GM12874 (cell line): ENCODE measurements at regions not wholly inside any gene's neighbourhood (a gene's known extent, or its start where the extent isn't known, plus 50 kb on each side); places are given as distances from the start of the nearest gene placed in this dataset.

Experiments used
- CTCF ChIP-seq: IDR thresholded peaks from 2 replicates; pipeline ENCODE4 v1.5.1; 2011; ENCODE audit warnings: low read depth, mild to moderate bottlenecking, control low read depth, low read length, moderate library complexity; ENCODE audit not compliant: insufficient read depth

- no peak for TF ChIP-seq CTCF
Measured at GRCh38 chr14:38065106-38065762, 142.5 kb upstream of the SSTR1 start.

- TF ChIP-seq CTCF, result no peak
Measured at GRCh38 chr14:38070061-38070588, 137.6 kb upstream of the SSTR1 start.

GRCh38 chr14:38073641-38074040 lies 134.1 kb upstream of the SSTR1 start:
- no peak for TF ChIP-seq CTCF

DNA sequence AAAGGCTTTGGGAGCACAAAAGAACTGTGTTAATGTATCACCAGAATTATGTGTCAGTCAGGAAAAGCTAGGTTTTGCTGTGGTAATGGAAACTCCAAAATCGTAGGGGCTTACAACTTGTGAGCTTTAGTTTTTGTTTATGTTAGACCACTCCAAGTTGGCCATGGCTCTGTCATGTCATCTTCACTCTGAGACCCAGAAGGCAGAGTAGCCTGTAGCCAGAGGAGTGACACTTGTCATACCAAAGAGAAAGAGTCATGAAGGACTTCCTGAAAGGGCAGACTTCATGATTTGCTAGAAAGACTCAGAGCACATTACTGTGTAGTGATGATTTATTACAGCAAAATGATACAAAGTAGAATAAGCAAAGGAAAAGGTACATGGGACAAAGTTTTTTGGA lies 133.6 kb upstream of the SSTR1 start:
- TF ChIP-seq CTCF, result no peak

GRCh38 chr14:38074754-38075153 lies 132.9 kb upstream of the SSTR1 start:
- TF ChIP-seq CTCF, result no peak

- no peak for TF ChIP-seq CTCF
Measured at GRCh38 chr14:38078393-38078792, 129.3 kb upstream of the SSTR1 start.

- no peak for TF ChIP-seq CTCF
Measured at GRCh38 chr14:38079268-38079667, 128.4 kb upstream of the SSTR1 start.
